ENCODE measurements at regions not wholly inside any gene's neighbourhood (a gene's known extent, or its start where the extent isn't known, plus 50 kb on each side); places are given as distances from the start of the nearest gene placed in this dataset.

- TF ChIP-seq SUZ12 (IDR thresholded peaks at IDR 0.05; ENCODE audit: extremely low read depth, insufficient read depth, insufficient read length) (no peak), YY1 (IDR thresholded peaks at IDR 0.05; ENCODE audit: insufficient read depth, insufficient read length) (no peak), ZNF274 (IDR thresholded peaks at IDR 0.05; ENCODE audit: low read depth, low read length) (no peak)
Measured at GRCh38 chr6:97644353-97644752, 361.3 kb upstream of the MMS22L start.
